ENCODE measurements at regions not wholly inside any gene's neighbourhood (a gene's known extent, or its start where the extent isn't known, plus 50 kb on each side); places are given as distances from the start of the nearest gene placed in this dataset.

DNA sequence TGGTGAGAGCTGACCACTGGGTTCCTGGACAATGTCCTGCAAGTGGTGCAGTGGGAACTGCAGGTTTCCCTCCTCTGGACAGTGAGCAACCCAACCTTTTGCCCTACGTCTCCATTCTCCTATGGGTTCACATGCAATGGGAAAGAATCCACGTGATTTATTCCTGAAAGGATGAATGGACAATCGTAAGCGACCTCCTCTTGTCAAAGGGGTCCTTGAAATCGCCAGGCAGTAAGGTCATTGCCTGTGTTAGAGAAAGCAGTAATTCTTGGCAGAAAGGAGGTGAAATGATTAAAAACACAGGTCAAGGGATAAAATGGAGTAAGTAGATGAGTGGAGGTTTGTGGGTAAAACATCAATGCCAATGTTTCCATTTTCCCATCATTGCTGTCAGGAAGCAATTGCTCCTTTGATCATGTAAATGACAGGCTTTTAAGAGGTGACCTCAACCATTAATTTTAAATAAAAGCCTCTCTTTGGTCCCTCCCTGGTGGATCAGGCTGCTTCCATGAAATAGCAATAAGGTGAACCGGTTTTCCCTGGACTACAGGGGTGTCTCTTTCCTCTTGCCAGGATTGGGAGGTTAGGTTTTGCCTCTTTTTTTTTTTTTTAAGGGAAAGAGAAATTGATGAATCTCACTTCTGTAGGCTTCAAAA, 330.0 kb upstream of the PRKCQ start:
- H3F3A ChIP-seq (ENCODE audit: insufficient read depth) = no peaks in the 10 kb centered on the region
- in situ Hi-C loops (cut with MboI) = no loop called here
- WGBS, 2 experiments (ENCODE audit: low coverage in 1 of 2, low lambda C conversion rate in 2 of 2, missing lambda C conversion rate in 2 of 2) = 46 to 55% methylated on average over 6 of the region's 6 CpGs

DNA sequence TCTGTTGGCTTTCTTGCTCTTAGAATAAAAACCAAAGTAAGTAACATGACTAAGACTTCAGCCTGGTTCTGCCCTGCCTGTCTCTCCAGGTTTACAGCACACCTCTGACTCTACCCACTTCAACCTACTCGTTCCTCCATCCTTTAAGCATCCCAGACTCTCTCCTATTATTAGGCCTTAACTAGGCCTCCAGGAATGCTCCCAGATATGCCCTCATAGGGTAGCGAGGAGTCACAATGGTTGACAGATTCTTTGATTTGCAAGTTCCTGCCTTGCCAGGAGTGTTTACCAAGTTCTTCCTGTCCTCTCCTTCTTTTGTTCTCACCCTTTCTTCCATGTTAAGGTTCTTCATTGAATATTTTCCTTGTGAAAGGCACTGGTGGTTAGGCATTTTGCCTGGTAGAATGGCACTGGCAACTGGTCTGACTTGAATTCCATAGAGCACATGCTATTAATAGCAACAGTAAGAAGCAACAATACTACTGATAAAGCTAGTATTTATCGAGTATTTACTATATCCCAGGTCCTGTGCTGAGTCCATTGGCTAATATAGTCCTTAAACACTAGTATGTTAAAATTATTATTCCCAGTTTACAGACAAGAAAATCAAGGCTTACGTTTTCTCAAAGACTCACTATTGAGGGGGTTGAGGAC, 327.9 kb upstream of the PRKCQ start:
- H3K9me2 ChIP-seq (ENCODE audit: insufficient read depth) = no peaks in the 10 kb centered on the region
- H3K4me2 ChIP-seq (ENCODE audit: unreplicated experiment) = no peak overlapping the region
- no peak overlapping the region for H3K9ac ChIP-seq
- H3K36me3 ChIP-seq (ENCODE audit: low read depth) = no peaks in the 10 kb centered on the region
- H3K4me1 ChIP-seq (ENCODE audit: insufficient read depth) = no peaks in the 10 kb centered on the region
- in situ Hi-C loops (cut with MboI) = no loop called here
- H4K20me1 ChIP-seq (ENCODE audit: insufficient read depth) = no peaks in the 10 kb centered on the region
- H3K27me3 ChIP-seq (replicated peaks; ENCODE audit: insufficient read depth) = no peaks in the 10 kb centered on the region
- no peak overlapping the region for H2AFZ ChIP-seq
- WGBS, 2 experiments (ENCODE audit: low coverage in 1 of 2, low lambda C conversion rate in 2 of 2, missing lambda C conversion rate in 2 of 2) = 25 to 26% methylated on average over 4 of the region's 4 CpGs
- no peak for DNase-seq
- no peaks in the 10 kb centered on the region for H3F3A ChIP-seq (ENCODE audit: insufficient read depth)
- H3K4me3 ChIP-seq = no peak overlapping the region
- H3K27ac ChIP-seq = no peak overlapping the region
- TF ChIP-seq EZH2 (IDR thresholded peaks at IDR 0.05; ENCODE audit: insufficient read depth, poor library complexity, severe bottlenecking) (no peak), EZH2phosphoT487 (IDR thresholded peaks at IDR 0.05; ENCODE audit: insufficient read depth, low read depth) (no peak)
- H3K79me2 ChIP-seq (ENCODE audit: insufficient read depth) = no peaks in the 10 kb centered on the region
- no peaks in the 10 kb centered on the region for H3K9me3 ChIP-seq (ENCODE audit: low read depth)

More for the DNA sequence above, 330.0 kb upstream of the PRKCQ start:
- H3K36me3 ChIP-seq (ENCODE audit: low read depth) = no peaks in the 10 kb centered on the region
- H3K9ac ChIP-seq = no peak overlapping the region
- no peaks in the 10 kb centered on the region for H4K20me1 ChIP-seq (ENCODE audit: insufficient read depth)
- no peak overlapping the region for H3K27ac ChIP-seq
- H3K79me2 ChIP-seq (ENCODE audit: insufficient read depth) = no peaks in the 10 kb centered on the region
- H3K4me3 ChIP-seq = no peak overlapping the region
- H3K4me1 ChIP-seq (ENCODE audit: insufficient read depth) = no peaks in the 10 kb centered on the region
- H3K27me3 ChIP-seq (replicated peaks; ENCODE audit: insufficient read depth) = 0 out of 2 replicates have a peak, but pooled peaks cover 9% of the 10 kb centered on the region
- no peak overlapping the region for H3K4me2 ChIP-seq (ENCODE audit: unreplicated experiment)
- TF ChIP-seq EZH2phosphoT487 (IDR thresholded peaks at IDR 0.05; ENCODE audit: insufficient read depth, low read depth) = no peak
- no peak for TF ChIP-seq EZH2 (IDR thresholded peaks at IDR 0.05; ENCODE audit: insufficient read depth, poor library complexity, severe bottlenecking)
- DNase-seq = no peak
- no peaks in the 10 kb centered on the region for H3K9me3 ChIP-seq (ENCODE audit: low read depth)
- no peaks in the 10 kb centered on the region for H3K9me2 ChIP-seq (ENCODE audit: insufficient read depth)
- H2AFZ ChIP-seq = no peak overlapping the region

DNA sequence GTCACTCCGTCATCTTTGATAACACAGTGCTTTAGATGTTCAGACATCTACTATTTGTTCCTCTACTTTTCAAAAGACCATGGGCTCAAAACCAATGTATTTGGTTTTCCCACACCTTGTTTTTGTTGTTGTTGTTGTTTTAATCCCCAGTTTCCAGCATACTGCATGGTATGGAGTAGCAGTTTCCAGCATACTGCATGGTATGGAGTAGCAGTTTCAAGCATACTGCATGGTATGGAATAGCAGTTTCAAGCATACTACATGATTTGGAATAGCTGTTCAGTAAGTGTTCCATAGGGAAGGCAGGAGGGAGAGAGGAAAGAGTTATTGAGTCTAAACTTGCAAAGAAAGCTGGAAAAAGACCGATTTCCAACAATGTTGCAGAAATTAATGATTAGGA, 314.3 kb upstream of the PRKCQ start:
- Histone ChIP-seq H3K4me1 (ENCODE audit: insufficient read depth) (no peaks in the 10 kb centered on the region), H3K27ac (no peak overlapping the region), H3K36me3 (ENCODE audit: low read depth) (no peaks in the 10 kb centered on the region), H4K20me1 (ENCODE audit: insufficient read depth) (no peaks in the 10 kb centered on the region), H2AFZ (no peak overlapping the region), H3K27me3 (replicated peaks; ENCODE audit: insufficient read depth) (peaks cover 15% of the 10 kb centered on the region), H3K9me3 (ENCODE audit: low read depth) (no peaks in the 10 kb centered on the region), H3K4me3 (no peak overlapping the region), H3K9ac (no peak overlapping the region), H3F3A (ENCODE audit: insufficient read depth) (no peaks in the 10 kb centered on the region), H3K9me2 (ENCODE audit: insufficient read depth) (no peaks in the 10 kb centered on the region), H3K79me2 (ENCODE audit: insufficient read depth) (no peaks in the 10 kb centered on the region), H3K4me2 (ENCODE audit: unreplicated experiment) (no peak overlapping the region)
- TF ChIP-seq EZH2phosphoT487 (IDR thresholded peaks at IDR 0.05; ENCODE audit: insufficient read depth, low read depth) (no peak), EZH2 (IDR thresholded peaks at IDR 0.05; ENCODE audit: insufficient read depth, poor library complexity, severe bottlenecking) (no peak)
- in situ Hi-C loops (cut with MboI) = no loop called here
- DNase-seq = no peak
- 58 to 60% methylated on average over 2 of the region's 2 CpGs for WGBS, 2 experiments (ENCODE audit: low coverage in 1 of 2, low lambda C conversion rate in 2 of 2, missing lambda C conversion rate in 2 of 2)

DNA sequence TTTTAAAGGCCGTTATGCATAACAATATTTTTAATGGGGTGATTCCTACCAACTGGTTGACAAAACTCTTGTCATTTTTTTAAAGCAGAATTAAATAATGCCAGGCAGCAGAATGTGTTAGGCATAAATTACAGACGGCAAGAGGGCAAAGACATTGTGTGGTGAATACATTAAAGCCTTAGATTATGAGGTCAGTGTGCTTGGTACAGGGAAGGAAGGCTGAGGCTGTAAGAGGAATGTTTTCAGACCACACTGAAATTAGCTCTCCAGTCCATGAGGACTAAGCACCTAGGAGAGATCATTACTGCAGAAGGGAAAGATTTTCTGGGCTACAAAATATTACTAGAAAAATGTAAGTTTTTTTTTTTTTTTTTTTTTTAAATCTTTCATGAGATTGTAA, 312.8 kb upstream of the PRKCQ start:
- no peaks in the 10 kb centered on the region for H3F3A ChIP-seq (ENCODE audit: insufficient read depth)
- TF ChIP-seq EZH2phosphoT487 (IDR thresholded peaks at IDR 0.05; ENCODE audit: insufficient read depth, low read depth) (no peak), EZH2 (IDR thresholded peaks at IDR 0.05; ENCODE audit: insufficient read depth, poor library complexity, severe bottlenecking) (no peak)
- H3K4me2 ChIP-seq (ENCODE audit: unreplicated experiment) = no peak overlapping the region
- H4K20me1 ChIP-seq (ENCODE audit: insufficient read depth) = no peaks in the 10 kb centered on the region
- peaks cover 16% of the 10 kb centered on the region for H3K27me3 ChIP-seq (replicated peaks; ENCODE audit: insufficient read depth)
- H3K9me2 ChIP-seq (ENCODE audit: insufficient read depth) = no peaks in the 10 kb centered on the region
- H2AFZ ChIP-seq = no peak overlapping the region
- no peak overlapping the region for H3K27ac ChIP-seq
- H3K36me3 ChIP-seq (ENCODE audit: low read depth) = no peaks in the 10 kb centered on the region
- DNase-seq = no peak
- H3K79me2 ChIP-seq (ENCODE audit: insufficient read depth) = no peaks in the 10 kb centered on the region
- H3K4me3 ChIP-seq = no peak overlapping the region
- 30% methylated on average over 2 of the region's 2 CpGs for WGBS, 2 experiments (ENCODE audit: low coverage in 1 of 2, low lambda C conversion rate in 2 of 2, missing lambda C conversion rate in 2 of 2)
- H3K9ac ChIP-seq = no peak overlapping the region
- no peaks in the 10 kb centered on the region for H3K4me1 ChIP-seq (ENCODE audit: insufficient read depth)
- no peaks in the 10 kb centered on the region for H3K9me3 ChIP-seq (ENCODE audit: low read depth)
- in situ Hi-C loops (cut with MboI) = no loop called here
